Anterior cingulate cortex (tissue), 58 donors: ENCODE measurements at regions not wholly inside any gene's neighbourhood (a gene's known extent, or its start where the extent isn't known, plus 50 kb on each side); places are given as distances from the start of the nearest gene placed in this dataset.
A peak's percentile ranks its signal among the peaks of the same experiment; 100 is the strongest.
"Not testable (repeated sequence)": the region's sequence is repeated elsewhere in the genome, so short reads cannot be mapped to it uniquely, and the experiment has no call there.

Source experiments
- DNase-seq, 58 donors: peaks; one replicate each; lab custom pipeline; 2025; lab: John Stamatoyannopoulos, UW

- DNase-seq, result no peak
These were observed 157.2 kb upstream of the TBL1XR1 start for GRCh38 chr3:177354466-177354865.

- no peak for DNase-seq
These were observed 158.8 kb upstream of the TBL1XR1 start for GRCh38 chr3:177356113-177356512.

- DNase-seq, result no peak
These were observed 159.7 kb upstream of the TBL1XR1 start for GRCh38 chr3:177356952-177357351.

- DNase-seq, result peak in 1 of 58 donors; percentile 33
These were observed 160.2 kb upstream of the TBL1XR1 start for GRCh38 chr3:177357352-177358090.

- DNase-seq, result peak in 43 of 58 donors; percentile 9 to 69 (median 35)
These were observed 161.1 kb upstream of the TBL1XR1 start for GRCh38 chr3:177358091-177358976.

- DNase-seq, result peak in 13 of 58 donors; percentile 21 to 60 (median 40)
These were observed 161.8 kb upstream of the TBL1XR1 start for GRCh38 chr3:177358977-177359592.

- peak; percentile 38 to 97 (median 91) for DNase-seq
These were observed 162.5 kb upstream of the TBL1XR1 start for GRCh38 chr3:177359593-177360357.

GRCh38 chr3:177361081-177361938 is 164.0 kb upstream of the TBL1XR1 start:
- peak in 9 of 58 donors; percentile 8 to 41 (median 31) for DNase-seq

- DNase-seq, result no peak
These were observed 165.3 kb upstream of the TBL1XR1 start for GRCh38 chr3:177362626-177363025.

GRCh38 chr3:177364236-177364635 is 167.0 kb upstream of the TBL1XR1 start:
- no peak for DNase-seq

- not testable (repeated sequence) for DNase-seq
These were observed 168.0 kb upstream of the TBL1XR1 start for GRCh38 chr3:177365294-177365693.

GRCh38 chr3:177367788-177368187 is 170.5 kb upstream of the TBL1XR1 start:
- no peak for DNase-seq

GRCh38 chr3:177370246-177370822 is 173.1 kb upstream of the TBL1XR1 start:
- no peak for DNase-seq

GRCh38 chr3:177371146-177371545 is 173.9 kb upstream of the TBL1XR1 start:
- DNase-seq, result no peak

GRCh38 chr3:177371888-177372287 is 174.6 kb upstream of the TBL1XR1 start:
- no peak for DNase-seq

GRCh38 chr3:177374323-177374722 is 177.0 kb upstream of the TBL1XR1 start:
- DNase-seq, result no peak

GRCh38 chr3:177375316-177375715 is 178.0 kb upstream of the TBL1XR1 start:
- DNase-seq, result no peak

- no peak for DNase-seq
These were observed 179.9 kb upstream of the TBL1XR1 start for GRCh38 chr3:177377166-177377565.

GRCh38 chr3:177378168-177378567 is 180.9 kb upstream of the TBL1XR1 start:
- DNase-seq, result no peak
